Neural cell (in vitro differentiated cells): ENCODE measurements at regions not wholly inside any gene's neighbourhood (a gene's known extent, or its start where the extent isn't known, plus 50 kb on each side); places are given as distances from the start of the nearest gene placed in this dataset.

ENCODE experiments used
- H2AFZ ChIP-seq: fragments of 200-600, 300-800 bp; sonication (generic), shearing (Covaris generic); 2 replicates; pipeline ENCODE4 v1.6.0; 2014; ENCODE audit warnings: low read depth, mild to moderate bottlenecking, antibody characterized with exemption, low read length, moderate library complexity
- H3F3A ChIP-seq: fragments of 200-600 bp; shearing (Covaris generic); 2 replicates; pipeline ENCODE4 v1.6.1; 2016; ENCODE audit warnings: mild to moderate bottlenecking, moderate library complexity, mixed read lengths, antibody characterized with exemption, low read length; ENCODE audit not compliant: insufficient read depth, poor library complexity, severe bottlenecking
- H3K27ac ChIP-seq: fragments of 200-600, 300-800 bp; sonication (generic), shearing (Covaris generic); 2 replicates; pipeline ENCODE4 v1.5.1; 2014; ENCODE audit warnings: mild to moderate bottlenecking, low read length, moderate library complexity
- H3K27me3 ChIP-seq: fragments of 300-800, 200-600 bp; sonication (generic), shearing (Covaris generic); 2 replicates; pipeline ENCODE4 v1.6.0; 2014; ENCODE audit warnings: mild to moderate bottlenecking, low read depth, low read length, moderate library complexity; ENCODE audit not compliant: insufficient read depth
- H3K36me3 ChIP-seq: fragments of 300-800, 200-600 bp; sonication (generic), shearing (Covaris generic); 2 replicates; pipeline ENCODE4 v1.5.1; 2014; ENCODE audit warnings: mild to moderate bottlenecking, antibody characterized with exemption, low read length, moderate library complexity; ENCODE audit not compliant: insufficient read depth
- H3K4me2 ChIP-seq: fragments of 300-800, 200-600 bp; sonication (generic), shearing (Covaris generic); 2 replicates; pipeline ENCODE4 v1.6.0; 2014; ENCODE audit warnings: mild to moderate bottlenecking, low read length
- H3K4me3 ChIP-seq: fragments of 300-800, 200-600 bp; sonication (generic), shearing (Covaris generic); 2 replicates; pipeline ENCODE4 v1.5.1; 2014; ENCODE audit warnings: mild to moderate bottlenecking, low read length, moderate library complexity
- H3K79me2 ChIP-seq: fragments of 200-600 bp; shearing (Covaris generic); replicated peaks from 2 replicates; pipeline ENCODE4 v1.6.0; 2014; ENCODE audit warnings: mild to moderate bottlenecking, low read length, moderate library complexity; ENCODE audit not compliant: insufficient read depth
- H3K9ac ChIP-seq: fragments of 300-800, 200-600 bp; sonication (generic), shearing (Covaris generic); 2 replicates; pipeline ENCODE4 v1.6.1; 2016; ENCODE audit warnings: mild to moderate bottlenecking, low read length, mixed read lengths
- H3K9me2 ChIP-seq: fragments of 200-600 bp; shearing (Covaris generic); 2 replicates; pipeline ENCODE4 v1.6.1; 2016; ENCODE audit warnings: mild to moderate bottlenecking, low read length, mixed read lengths; ENCODE audit not compliant: insufficient read depth
- H3K9me3 ChIP-seq: fragments of 200-600, 300-800 bp; sonication (generic), shearing (Covaris generic); 2 replicates; pipeline ENCODE4 v1.6.1; 2016; ENCODE audit warnings: mild to moderate bottlenecking, mixed run types, low read length, moderate library complexity, mixed read lengths
- H4K20me1 ChIP-seq: fragments of 200-600 bp; shearing (Covaris generic); 2 replicates; pipeline ENCODE4 v1.6.1; 2016; ENCODE audit warnings: mild to moderate bottlenecking, mixed run types; ENCODE audit not compliant: insufficient read depth
- EP300 ChIP-seq: fragments of 450-650 bp; conservative IDR thresholded peaks from 2 replicates; pipeline ENCODE4 v1.6.1; 2014; ENCODE audit warnings: antibody characterized with exemption, mild to moderate bottlenecking, moderate library complexity; ENCODE audit not compliant: poor library complexity, severe bottlenecking
- EZH2 ChIP-seq: fragments of 200-600, 300-800 bp; shearing (Covaris generic), sonication (generic); IDR thresholded peaks from 2 replicates; pipeline ENCODE4 v1.6.1; 2014; ENCODE audit warnings: antibody characterized with exemption, low read length, borderline replicate concordance, mild to moderate bottlenecking; ENCODE audit not compliant: insufficient read depth, poor library complexity, severe bottlenecking
- MXI1 ChIP-seq: fragments of 450-650 bp; conservative IDR thresholded peaks from 2 replicates; pipeline ENCODE4 v1.6.1; 2014; ENCODE audit warnings: antibody characterized with exemption, mild to moderate bottlenecking; ENCODE audit not compliant: poor library complexity, severe bottlenecking
- POLR2AphosphoS5 ChIP-seq: IDR thresholded peaks from 2 replicates; pipeline ENCODE4 v1.6.1; 2012
- RAD21 ChIP-seq: fragments of 450-650 bp; conservative IDR thresholded peaks from 2 replicates; pipeline ENCODE4 v1.6.1; 2014; ENCODE audit warnings: antibody characterized with exemption, mild to moderate bottlenecking, moderate library complexity
- SMC3 ChIP-seq: fragments of 450-650 bp; conservative IDR thresholded peaks from 2 replicates; pipeline ENCODE4 v1.6.1; 2014; ENCODE audit warnings: antibody characterized with exemption, mild to moderate bottlenecking, moderate library complexity; ENCODE audit not compliant: poor library complexity
- TAF1 ChIP-seq: IDR thresholded peaks from 2 replicates; pipeline ENCODE4 v1.6.1; 2012; ENCODE audit warnings: low read depth
- TF ChIP-seq, protein P1 (sequence below): IDR thresholded peaks from 2 replicates; pipeline ENCODE4 v1.6.1; 2012; ENCODE audit warnings: borderline replicate concordance
- TF ChIP-seq, protein P2 (sequence below): fragments of 450-650 bp; IDR thresholded peaks from 2 replicates; pipeline ENCODE4 v1.5.1; 2014; ENCODE audit warnings: antibody characterized with exemption, mild to moderate bottlenecking, moderate library complexity; ENCODE audit not compliant: poor library complexity, severe bottlenecking

DNA sequence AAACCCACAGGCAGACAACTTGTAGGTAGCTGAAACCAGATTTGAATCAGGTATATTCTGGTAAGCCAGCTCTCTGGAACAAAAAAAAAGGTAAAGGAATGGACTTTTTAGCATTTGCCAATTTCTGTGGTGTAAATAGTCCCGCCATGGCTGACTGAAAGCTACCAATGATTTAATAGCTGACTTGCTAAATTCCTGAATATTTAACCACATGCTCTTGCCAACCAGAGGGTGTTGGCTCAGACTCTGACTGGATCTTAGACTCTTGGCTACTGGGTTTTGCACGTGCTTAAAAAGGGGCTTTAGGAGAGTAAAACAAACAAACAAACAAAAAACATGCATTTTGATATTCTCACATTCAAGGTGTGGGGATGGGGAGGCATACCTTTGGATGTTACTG is 600.0 kb upstream of the CDH4 start:
- no peak overlapping the region for H2AFZ ChIP-seq
- H3K9me2 ChIP-seq = no peaks in the 10 kb centered on the region
- no peaks in the 10 kb centered on the region for H3K9me3 ChIP-seq
- H3F3A ChIP-seq = no peaks in the 10 kb centered on the region
- H3K27me3 ChIP-seq = no peaks in the 10 kb centered on the region
- H3K9ac ChIP-seq = no peak overlapping the region
- TF ChIP-seq MXI1 (no peak), RAD21 (no peak), SMC3 (no peak), EP300 (no peak), EZH2 (no peak), POLR2AphosphoS5 (no peak), TAF1 (no peak)
- TF ChIP-seq, protein P1, sequence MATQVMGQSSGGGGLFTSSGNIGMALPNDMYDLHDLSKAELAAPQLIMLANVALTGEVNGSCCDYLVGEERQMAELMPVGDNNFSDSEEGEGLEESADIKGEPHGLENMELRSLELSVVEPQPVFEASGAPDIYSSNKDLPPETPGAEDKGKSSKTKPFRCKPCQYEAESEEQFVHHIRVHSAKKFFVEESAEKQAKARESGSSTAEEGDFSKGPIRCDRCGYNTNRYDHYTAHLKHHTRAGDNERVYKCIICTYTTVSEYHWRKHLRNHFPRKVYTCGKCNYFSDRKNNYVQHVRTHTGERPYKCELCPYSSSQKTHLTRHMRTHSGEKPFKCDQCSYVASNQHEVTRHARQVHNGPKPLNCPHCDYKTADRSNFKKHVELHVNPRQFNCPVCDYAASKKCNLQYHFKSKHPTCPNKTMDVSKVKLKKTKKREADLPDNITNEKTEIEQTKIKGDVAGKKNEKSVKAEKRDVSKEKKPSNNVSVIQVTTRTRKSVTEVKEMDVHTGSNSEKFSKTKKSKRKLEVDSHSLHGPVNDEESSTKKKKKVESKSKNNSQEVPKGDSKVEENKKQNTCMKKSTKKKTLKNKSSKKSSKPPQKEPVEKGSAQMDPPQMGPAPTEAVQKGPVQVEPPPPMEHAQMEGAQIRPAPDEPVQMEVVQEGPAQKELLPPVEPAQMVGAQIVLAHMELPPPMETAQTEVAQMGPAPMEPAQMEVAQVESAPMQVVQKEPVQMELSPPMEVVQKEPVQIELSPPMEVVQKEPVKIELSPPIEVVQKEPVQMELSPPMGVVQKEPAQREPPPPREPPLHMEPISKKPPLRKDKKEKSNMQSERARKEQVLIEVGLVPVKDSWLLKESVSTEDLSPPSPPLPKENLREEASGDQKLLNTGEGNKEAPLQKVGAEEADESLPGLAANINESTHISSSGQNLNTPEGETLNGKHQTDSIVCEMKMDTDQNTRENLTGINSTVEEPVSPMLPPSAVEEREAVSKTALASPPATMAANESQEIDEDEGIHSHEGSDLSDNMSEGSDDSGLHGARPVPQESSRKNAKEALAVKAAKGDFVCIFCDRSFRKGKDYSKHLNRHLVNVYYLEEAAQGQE = no peak
- TF ChIP-seq, protein P2, sequence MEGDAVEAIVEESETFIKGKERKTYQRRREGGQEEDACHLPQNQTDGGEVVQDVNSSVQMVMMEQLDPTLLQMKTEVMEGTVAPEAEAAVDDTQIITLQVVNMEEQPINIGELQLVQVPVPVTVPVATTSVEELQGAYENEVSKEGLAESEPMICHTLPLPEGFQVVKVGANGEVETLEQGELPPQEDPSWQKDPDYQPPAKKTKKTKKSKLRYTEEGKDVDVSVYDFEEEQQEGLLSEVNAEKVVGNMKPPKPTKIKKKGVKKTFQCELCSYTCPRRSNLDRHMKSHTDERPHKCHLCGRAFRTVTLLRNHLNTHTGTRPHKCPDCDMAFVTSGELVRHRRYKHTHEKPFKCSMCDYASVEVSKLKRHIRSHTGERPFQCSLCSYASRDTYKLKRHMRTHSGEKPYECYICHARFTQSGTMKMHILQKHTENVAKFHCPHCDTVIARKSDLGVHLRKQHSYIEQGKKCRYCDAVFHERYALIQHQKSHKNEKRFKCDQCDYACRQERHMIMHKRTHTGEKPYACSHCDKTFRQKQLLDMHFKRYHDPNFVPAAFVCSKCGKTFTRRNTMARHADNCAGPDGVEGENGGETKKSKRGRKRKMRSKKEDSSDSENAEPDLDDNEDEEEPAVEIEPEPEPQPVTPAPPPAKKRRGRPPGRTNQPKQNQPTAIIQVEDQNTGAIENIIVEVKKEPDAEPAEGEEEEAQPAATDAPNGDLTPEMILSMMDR = no peak
- H3K4me2 ChIP-seq = no peak overlapping the region
- H3K36me3 ChIP-seq = no peaks in the 10 kb centered on the region
- no peaks in the 10 kb centered on the region for H3K79me2 ChIP-seq
- no peak overlapping the region for H3K27ac ChIP-seq
- H4K20me1 ChIP-seq = no peaks in the 10 kb centered on the region
- H3K4me3 ChIP-seq = no peak overlapping the region

DNA sequence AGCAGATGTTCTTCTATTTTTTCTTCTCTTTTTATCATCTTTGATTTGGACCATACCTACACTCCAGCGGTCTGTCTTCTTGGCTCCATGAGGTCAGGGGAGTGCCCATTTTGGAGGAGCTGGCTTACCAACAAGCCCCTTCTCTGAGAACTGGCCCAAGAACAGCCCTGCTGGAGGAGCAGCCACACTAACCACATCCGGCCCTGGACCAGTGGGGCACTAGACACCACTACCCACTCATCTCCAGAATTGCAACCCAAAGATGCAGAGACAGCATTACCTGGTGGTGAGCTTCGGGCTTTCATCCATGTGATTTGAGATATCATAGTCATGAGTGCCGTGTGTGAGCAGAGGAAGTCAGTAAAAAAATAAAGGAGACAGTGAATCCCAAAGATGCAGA is 599.4 kb upstream of the CDH4 start:
- no peak for TF ChIP-seq POLR2AphosphoS5
- TF ChIP-seq, protein P2 = no peak
- no peak for TF ChIP-seq MXI1
- no peak for TF ChIP-seq EP300
- TF ChIP-seq RAD21 = no peak
- TF ChIP-seq EZH2 = no peak
- TF ChIP-seq TAF1 = no peak
- Histone ChIP-seq H3K27ac (no peak overlapping the region), H3K9me3 (no peaks in the 10 kb centered on the region), H3K36me3 (no peaks in the 10 kb centered on the region), H3K4me2 (no peak overlapping the region), H3K27me3 (no peaks in the 10 kb centered on the region), H3F3A (no peaks in the 10 kb centered on the region), H3K4me3 (no peak overlapping the region), H3K79me2 (no peaks in the 10 kb centered on the region), H4K20me1 (no peaks in the 10 kb centered on the region), H3K9ac (no peak overlapping the region), H2AFZ (no peak overlapping the region), H3K9me2 (no peaks in the 10 kb centered on the region)
